Renal cortical epithelial cell (primary cell): ENCODE measurements at regions not wholly inside any gene's neighbourhood (a gene's known extent, or its start where the extent isn't known, plus 50 kb on each side); places are given as distances from the start of the nearest gene placed in this dataset.

ENCODE experiments used
- DNase-seq: peaks from one replicate; pipeline ENCODE4 v3.0.0-alpha.2; 2011; ENCODE audit warnings: low read depth

DNA sequence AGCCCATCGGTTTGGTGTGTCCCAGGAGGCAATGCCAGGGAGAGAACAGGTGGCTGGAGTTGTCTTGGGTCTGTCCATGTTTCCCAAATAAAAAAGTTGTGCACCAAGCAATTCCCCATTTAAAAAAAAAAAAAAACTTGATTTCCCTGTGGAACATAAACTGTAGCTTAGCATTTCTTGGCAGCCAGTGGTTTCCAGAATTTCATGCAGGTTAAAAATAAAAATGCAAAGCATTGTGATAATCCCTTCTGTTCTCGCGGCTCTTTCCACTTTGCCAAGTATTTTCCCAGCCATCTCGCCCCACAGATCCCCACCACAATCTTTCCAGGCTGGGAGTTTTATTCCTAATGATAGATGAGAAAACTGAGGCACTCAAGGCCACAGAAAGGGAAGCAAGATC is 51.4 kb upstream of the MSX1 start:
- DNase-seq = no peak

DNA sequence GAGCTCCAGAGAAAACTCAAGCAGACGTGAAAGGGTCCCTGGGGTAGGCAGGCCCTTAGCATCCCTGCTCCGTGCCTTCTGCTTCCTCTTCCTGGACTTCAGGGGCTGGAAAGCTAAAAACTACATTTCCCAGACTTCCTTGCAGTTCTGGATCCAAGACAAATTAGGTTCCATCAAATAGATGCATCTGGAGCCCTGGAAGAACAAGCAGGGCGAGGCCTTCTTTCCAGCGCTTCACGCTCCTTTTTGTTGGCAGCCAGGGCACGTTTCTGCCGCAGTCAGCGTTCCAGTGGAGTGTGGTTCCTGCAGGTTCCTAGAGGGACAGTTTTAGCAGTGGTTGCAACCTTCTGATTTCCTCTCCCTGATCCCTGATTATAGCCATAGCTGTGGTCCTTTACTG is 53.6 kb upstream of the MSX1 start:
- no peak for DNase-seq

DNA sequence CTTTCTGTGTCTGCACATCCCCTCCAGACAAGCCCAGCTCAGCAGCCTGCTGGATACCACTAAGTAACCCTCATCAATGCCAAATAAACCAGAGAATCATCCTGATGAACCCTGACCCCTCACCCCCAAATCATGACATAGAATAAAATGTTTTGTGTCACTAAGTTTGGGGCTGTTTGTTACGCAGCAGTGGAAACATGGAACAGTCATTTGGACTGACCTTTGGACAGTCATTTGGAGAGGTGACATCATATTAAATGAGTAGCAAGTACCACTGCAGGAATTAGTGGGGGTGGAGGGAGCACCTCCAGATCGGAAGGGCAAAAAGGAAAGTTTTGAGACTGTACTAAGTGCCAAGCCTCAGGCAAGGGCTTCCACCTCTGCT is 55.6 kb upstream of the MSX1 start:
- DNase-seq = no peak

DNA sequence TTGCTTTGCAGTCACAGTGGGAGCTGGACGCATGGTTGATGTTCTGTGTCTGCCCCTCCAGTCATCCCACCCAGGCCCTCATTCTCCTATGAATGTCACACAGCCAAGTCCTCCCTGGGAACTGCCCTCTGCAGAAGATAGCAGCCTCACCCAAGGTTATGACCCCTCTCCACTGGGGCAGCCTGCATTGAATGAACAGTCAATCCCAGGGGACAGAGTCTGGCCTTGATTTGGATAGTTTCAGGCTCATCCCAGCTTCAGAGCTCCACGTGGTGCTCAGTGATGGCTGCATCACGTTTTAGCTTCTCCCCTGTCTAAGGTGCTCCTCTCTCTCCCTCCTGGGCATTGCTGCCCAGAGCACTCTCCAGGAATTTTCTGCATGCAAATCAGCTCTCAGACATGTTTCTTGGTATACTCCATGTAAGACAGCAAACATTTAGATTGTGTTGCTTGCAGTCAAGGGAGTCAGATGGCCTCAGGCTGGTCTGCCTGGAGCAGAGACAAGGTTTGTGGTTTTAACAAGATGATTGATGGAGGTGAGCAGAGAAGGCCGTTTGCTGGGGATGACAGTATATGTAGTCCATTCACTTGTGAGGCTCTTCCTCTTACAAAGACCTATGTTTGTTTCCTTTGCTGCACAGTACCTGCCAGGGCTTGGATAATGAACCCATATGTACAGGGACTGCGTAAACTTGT is 56.1 kb upstream of the MSX1 start:
- DNase-seq = no peak

DNA sequence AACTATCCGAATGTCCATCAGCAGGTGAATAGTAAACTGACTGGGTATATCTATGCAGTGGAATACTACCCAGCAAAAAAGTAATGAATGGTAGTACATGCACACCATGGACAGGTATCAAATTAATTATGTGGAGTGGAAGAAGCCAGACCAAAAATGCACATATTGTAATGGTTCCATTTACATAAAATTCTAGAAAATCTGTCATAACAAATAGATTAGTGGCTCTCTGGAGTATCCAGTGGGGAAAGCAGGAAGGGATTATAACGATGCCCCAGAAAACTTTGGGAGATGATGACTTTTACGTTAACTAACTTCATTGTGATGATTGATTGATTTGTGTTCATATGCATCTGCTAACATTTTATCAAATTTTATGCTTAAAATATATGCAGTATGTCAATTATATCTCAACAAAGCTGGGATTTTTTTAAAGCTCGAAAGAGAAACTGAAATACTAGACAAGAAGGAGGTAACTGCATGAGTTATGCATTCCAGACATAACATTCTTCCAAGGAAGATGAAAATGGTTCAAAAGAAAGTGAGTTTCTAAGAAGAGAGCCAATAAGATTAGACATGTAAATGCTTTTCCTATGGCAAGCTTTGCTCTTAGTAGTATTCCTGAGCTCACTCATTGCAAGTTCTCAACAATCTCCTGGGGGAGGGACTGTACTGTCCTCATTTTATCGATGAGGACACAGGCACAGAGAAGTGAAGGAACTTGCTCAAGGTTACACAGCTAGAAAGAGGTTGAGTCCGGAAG is 58.6 kb upstream of the MSX1 start:
- DNase-seq = no peak

DNA sequence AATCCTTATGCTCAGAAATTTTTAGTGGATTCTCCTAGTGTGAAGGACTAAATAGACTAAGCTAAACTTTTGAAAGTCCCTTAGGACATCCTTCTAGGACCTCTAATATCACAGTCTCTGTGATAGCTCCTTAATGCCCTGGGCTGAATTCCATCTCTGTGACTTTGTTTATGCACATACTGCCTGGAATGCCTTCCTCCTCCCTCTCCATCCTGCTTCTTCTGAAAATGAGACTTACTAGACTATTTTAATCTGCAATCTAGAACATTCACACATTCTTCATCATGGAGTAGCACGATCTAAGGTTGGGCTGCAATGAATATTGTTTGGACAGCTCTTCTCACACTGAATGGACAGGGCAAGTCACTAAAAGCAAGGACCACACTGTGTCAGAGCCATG is 65.0 kb upstream of the MSX1 start:
- DNase-seq = no peak

DNA sequence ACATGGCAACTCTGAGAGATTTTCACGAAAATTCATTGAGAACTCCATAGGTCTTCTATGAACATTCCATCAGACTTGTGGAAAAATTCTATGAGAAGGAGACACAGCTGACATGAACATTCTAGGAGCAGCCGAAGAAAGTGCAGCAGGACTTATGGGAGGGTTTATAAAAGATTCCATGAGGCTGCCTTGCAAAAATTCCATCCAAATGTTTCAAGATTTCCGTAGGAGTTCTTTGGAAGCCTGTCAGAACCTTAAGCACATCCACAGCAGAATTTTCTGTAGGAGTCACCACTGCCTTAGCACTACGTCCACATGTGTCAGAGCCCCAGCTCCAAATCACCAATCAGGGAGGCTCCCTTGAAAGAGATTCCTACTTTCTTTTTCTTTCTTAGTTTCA is 67.0 kb upstream of the MSX1 start:
- no peak for DNase-seq

DNA sequence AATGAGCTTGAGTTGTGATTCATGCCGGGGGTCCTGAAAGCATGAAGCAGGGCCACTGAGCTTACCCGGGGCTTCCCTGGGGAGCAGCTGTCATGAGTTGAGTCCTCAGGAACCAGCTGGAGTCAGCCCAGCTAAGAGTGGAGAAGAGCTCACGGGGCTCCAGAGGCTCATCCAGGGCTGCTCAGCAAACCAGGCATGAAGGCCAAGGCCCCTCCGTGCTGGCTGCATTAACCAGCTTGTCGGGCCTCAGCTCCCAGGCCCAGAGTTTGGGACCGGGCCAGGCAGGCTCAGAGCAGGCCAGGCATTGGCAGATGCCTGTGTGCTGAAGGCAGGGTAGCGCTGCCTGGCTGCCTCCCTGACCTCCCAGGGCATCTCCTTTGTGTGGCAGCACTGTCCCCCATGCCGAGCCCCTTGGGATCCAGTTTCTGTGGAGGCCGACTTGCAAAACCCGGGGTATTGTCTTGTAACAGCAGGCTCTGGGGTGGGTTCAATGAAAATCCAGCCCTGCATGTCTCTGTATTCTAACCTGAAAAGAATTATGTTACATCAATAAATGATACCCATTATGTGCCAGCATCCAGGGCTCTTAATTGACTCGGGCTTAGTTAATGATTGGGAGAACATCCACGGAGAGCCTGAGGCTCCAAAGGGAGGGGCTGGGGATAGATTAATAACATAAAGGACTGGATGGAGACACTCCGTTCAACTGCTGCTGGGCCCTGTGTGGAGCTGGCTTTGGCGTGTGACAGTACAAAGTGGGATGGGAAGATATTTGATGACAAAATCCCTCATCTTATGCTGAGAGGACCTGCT is 68.0 kb upstream of the MSX1 start:
- no peak for DNase-seq

DNA sequence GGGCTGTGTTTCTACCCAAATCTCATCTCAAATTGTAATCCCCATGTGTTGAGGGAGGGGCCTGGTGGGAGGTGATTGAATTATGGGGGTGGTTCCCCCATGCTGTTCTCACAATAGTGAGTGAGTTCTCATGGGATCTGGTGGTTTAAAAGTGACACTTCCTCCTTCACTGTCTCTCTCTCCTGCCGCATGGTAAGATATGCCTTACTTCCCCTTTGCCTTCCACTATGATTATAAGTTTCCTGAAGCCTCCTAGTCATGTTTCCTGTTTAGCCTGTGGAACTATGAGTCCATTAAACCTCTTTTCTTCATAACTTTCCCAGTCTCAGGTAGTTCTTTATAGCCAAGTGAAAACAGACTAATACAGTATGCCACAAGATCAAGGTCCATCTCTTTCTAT is 70.0 kb upstream of the MSX1 start:
- no peak for DNase-seq

DNA sequence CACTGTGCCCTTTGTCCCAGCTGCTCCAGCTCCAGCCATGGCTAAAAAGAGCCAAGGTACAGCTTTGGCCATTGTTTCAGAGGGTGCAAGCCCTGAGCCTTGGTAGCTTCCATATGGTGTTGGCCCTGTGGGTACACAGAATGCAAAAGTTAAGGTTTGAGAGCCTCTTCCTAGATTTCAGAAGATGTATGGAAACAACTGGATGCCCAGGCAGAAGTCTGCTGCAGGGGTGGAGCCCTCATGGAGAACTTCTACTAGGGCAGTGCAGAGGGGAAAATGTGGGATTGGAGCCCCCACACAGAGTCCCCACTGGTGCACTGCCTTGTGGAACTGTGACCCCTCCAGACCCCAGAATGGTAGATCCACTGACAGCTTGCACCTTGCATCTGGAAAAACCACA is 70.9 kb upstream of the MSX1 start:
- DNase-seq = no peak

DNA sequence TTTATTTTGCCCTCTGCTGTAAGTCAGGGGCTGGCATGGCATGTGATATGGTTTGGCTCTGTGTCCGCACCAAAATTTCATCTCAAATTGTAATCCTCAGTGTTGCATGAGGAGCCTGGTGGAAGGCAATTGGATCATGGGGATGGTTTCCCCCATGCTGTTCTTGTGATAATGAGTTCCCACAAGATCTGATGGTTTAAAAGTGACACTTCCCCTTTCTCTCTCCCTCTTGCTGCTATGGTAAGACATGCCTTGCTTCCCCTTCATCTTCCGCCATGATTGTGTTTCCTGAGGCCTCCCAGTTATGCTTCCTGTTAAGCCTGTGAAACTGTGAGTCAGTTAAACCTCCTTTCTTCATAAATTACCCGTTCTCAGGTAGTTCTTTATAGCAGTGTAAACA is 72.0 kb upstream of the MSX1 start:
- no peak for DNase-seq

DNA sequence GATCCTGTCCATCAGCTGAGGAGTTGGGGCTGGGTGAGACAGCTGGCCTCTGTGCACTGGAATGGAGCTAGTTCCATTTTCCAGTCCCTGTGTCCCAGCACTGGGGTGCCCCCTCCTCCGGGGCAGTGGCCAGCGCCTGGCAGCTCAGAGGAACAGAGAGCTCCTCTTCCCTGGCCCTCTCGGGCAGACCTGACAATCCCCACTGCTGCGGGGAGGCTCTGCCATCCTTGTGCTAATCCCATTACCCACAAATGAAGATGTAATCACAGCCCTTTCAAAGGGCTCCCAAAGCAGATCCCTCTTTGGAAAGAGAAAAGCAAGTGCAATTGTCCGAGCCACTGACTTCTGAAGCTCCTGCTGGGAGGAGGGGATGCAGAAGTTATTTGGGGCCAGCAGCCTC is 75.1 kb upstream of the MSX1 start:
- DNase-seq = no peak

DNA sequence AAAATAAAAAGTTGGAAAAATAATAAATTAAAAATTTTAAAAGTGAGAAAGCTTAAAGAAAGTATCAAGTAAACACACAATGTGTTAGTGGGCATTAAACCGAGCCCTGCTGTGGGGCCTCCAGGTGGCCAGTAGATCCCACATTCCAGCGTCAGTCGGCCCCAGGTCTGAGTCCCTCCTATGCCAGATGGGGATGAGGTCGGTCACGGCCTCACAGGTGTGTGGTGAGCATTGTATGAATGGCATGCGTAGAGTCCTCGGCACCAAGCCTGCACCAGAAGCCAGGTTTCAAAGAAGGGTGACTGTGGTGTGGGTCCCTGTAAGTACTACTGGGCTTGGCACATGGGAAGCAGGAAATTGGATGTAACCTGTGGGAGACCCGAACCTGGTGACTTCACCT is 75.6 kb upstream of the MSX1 start:
- no peak for DNase-seq

DNA sequence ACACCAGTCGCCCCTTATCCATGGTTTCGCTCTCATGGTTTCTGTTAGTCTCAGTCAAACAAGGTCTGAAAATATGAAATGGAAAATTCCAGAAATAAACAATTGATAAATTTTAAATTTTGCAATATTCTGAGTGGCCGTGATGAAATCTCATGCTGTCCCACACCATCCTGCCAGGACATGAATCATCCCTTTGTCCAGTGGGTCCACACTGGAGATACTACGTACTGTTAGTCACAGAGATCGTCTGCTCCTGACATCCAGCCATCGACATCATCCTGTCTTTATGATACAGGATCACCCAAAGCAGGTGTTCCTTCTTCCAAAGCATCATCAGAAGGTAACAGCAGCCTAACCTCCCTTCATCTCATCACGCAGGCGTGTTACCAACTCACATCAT is 76.5 kb upstream of the MSX1 start:
- DNase-seq = no peak

DNA sequence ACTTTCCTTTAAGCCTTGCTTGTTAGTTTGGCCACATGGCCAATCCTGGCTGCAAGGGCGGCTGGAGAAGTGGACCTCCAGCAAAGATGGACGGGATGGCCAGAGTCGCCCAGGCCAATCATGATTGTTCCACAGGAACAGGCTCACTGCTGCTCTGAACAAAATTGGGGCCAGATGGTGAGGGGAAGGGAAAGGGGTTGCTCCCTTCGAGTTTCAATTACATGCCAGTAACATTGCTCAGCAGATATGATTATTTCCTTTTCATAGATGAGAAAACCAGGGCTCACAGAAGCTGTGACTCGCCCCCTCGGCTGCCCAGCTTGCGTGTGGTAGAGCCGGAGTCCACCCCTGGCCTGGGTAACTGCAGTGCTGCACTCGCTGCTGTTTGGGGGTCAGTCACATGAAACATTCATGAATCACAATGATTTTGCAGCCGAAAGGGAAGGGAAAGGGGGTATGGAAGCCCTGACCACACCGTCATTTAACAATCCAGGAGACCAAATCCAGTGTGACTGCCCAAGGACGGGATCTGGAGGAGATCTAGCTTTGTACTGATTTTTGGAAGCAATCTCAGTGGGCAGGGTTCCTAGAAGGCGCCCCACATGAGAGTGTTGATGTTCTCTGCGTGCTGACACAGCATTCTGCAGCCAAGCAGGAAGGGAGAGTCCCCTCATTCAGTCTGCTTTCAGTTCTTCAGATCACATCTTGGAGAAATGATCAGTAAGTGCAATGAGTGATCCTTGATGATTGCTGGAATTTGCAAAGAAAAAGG is 77.3 kb upstream of the MSX1 start:
- no peak for DNase-seq

DNA sequence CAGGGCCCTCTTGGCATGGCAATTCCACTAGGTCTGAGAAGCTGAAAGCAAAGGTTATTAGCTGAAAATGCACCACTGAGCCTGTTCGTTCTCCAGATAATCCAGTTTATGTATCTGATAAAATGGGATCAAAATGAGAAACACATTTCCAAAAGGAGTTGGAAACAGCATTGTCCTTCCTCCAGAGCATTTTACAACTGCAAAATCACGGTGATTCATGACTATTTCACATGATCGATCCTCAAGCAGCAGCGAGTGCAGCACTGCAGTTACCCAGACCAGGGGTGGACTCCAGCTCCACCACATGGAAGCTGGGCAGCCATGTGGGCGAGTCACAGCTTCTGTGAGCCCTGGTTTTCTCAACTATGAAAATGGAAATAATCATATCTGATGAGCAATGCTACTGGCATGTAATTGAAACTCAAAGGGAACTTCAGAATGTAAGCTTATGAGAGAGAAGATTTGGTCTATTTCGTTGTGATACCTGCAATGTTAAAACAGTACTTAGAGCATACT is 78.7 kb upstream of the MSX1 start:
- DNase-seq = no peak

DNA sequence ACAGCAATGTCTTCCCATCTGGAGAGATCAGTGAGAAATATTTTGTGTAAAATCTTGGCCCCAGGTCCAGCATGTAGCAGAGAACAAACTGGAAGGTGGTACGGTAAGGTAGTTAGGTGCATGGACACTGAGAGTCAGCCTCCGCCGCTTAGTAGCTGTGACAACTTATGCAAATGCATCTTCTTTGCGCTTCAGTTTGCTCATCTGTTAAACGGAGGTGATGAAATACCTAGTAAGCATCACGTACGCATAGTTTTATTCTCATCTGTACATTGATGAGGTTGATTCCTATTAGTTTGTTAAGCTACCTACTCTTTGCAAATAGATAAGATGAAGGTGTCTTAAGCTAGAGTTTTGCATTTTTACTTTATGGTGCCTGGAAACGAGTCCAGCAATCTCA is 80.0 kb upstream of the MSX1 start:
- no peak for DNase-seq

DNA sequence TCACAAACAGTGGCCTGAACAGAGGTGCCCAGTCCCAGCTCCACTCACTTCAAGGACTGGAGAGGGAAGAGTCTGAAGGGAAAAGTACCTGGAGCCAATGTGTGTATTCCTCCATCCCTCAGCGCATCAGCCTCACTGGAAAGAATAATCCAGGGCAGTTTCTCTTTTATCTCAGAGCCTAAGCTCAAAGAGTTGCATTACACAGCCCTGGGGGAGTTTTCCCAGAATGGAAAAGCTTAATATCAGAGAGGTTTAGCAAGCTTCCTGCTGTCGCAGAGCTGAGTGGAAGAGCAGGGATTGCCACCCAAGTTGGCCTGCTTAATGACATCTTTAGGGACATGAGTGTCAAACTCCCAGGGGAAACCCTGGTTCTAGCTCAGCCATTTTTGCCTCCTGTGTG is 80.4 kb upstream of the MSX1 start:
- no peak for DNase-seq

DNA sequence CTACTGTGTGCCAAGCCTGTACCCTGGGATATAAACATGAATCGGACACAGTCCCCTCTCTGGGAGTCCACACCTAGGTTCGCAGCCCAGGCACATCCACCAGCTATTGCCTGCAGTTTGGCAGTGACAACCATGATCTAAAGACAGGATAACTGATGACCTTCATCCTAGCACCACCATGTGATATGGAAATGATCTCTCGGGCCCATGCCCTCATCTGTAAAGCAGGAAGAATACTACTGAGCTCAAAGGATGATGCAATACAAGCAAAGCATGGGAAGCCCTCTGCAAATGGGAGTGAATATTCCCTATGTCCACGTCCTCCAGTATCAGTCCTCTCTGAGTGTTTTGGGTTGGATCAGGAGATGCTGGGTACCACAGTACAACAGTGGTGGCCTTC is 80.9 kb upstream of the MSX1 start:
- no peak for DNase-seq

DNA sequence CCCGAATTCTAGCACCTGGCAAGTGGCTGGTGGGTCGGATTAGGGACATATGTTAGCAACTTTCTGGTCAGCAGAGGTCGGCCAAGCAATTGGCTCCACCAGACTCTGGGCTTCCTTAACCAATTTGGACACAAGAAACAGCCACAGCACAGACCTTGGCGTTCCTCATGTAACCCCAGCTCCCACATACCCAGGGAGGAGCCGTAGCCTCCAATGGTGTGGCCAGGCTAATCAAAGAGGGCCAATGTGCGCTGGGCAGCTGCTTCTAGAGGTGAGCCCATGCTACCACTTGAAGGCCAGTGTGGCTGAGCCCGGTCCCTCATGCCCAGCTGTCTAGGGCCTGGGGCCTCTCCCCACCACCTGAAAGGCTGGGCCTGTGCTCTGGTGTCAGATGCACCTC is 82.5 kb upstream of the MSX1 start:
- no peak for DNase-seq

DNA sequence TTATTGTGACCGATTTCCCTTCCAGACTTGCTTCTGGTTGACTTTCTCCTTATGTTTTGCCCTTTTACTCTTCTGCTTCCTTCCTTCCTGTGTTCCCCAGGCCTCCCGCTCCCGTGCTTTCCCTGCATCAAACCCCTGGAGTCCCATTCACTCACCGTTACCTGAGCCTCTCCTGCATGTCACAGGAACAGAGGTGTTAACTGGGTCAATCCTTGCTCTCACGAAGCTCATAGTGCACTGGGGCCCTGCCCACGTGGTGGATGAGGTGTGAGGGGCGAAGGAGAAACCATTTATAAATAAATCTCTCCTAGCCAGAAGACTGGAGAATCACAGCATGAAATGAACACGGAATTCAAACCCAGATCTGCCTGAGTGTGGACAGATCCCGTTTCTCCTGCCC is 83.1 kb upstream of the MSX1 start:
- no peak for DNase-seq

DNA sequence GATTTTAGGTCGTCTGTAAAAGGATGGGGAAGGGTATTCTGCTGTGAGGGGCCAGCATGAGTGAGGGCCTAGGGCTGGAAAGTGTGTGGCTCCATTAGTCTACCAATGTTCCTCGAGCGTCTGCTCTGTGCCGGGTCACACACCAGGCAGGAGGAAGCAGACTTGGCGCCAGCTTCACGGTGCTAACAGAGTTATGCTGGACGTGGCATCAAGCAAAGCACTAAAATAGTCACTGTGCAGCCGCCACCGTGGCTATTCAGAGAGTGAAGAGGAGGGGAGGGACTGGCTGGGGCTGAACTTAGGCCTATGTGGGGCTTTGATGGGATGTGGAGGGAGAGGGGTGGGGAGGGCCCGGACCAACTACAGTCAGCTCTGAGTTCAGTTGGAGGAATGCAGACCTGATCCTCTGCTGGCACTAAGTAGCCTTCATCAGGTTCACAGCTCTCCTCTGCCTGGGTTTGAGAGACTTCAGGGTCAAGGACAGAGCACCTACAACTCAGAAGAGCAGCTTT is 83.9 kb upstream of the MSX1 start:
- DNase-seq = no peak
